SK-N-SH treated with all-trans-retinoic acid at 6 μM for 48 hours (cell line): ENCODE measurements at regions not wholly inside any gene's neighbourhood (a gene's known extent, or its start where the extent isn't known, plus 50 kb on each side); places are given as distances from the start of the nearest gene placed in this dataset.

ENCODE experiments used
- ATAC-seq: fragments of 200-7000 bp; cut with Tn5 transposase; 3 replicates; pipeline ENCODE4 v1.9.1; 2020; ENCODE audit warnings: mild to moderate bottlenecking, moderate library complexity
- BACH2 ChIP-seq: fragments of 250-450 bp; sonication (Bioruptor Pico); IDR thresholded peaks from 2 replicates; pipeline ENCODE4 v1.9.0; 2021; ENCODE audit warnings: mild to moderate bottlenecking, borderline replicate concordance
- CREB5 ChIP-seq: fragments of 250-450 bp; sonication (Bioruptor Pico); IDR thresholded peaks from 2 replicates; pipeline ENCODE4 v1.5.1; 2020; ENCODE audit warnings: low read depth, mild to moderate bottlenecking, moderate library complexity
- CSDC2 ChIP-seq: fragments of 250-450 bp; sonication (Bioruptor Pico); IDR thresholded peaks from 2 replicates; pipeline ENCODE4 v1.5.0; 2020; ENCODE audit warnings: mild to moderate bottlenecking, moderate library complexity
- ESRRG ChIP-seq: fragments of 250-450 bp; sonication (Bioruptor Pico); IDR thresholded peaks from 2 replicates; pipeline ENCODE4 v1.6.1; 2021; ENCODE audit warnings: mild to moderate bottlenecking
- GLIS3 ChIP-seq: fragments of 250-450 bp; sonication (Bioruptor Pico); IDR thresholded peaks from 2 replicates; pipeline ENCODE4 v1.5.0; 2020; ENCODE audit warnings: mild to moderate bottlenecking, moderate library complexity
- ISL1 ChIP-seq: fragments of 250-450 bp; sonication (Bioruptor Pico); IDR thresholded peaks from 2 replicates; pipeline ENCODE4 v2.1.2; 2022; ENCODE audit warnings: mild to moderate bottlenecking, moderate library complexity
- OSR1 ChIP-seq: fragments of 250-450 bp; sonication (Bioruptor Pico); IDR thresholded peaks from 2 replicates; pipeline ENCODE4 v1.8.0; 2022; ENCODE audit warnings: moderate library complexity, mild to moderate bottlenecking, inconsistent platforms
- PPARA ChIP-seq: fragments of 250-450 bp; sonication (Bioruptor Pico); IDR thresholded peaks from 2 replicates; pipeline ENCODE4 v1.5.0; 2020; ENCODE audit warnings: mild to moderate bottlenecking, borderline replicate concordance
- RARB ChIP-seq: fragments of 250-450 bp; sonication (Bioruptor Pico); IDR thresholded peaks from 2 replicates; pipeline ENCODE4 v1.8.0; 2021; ENCODE audit warnings: mild to moderate bottlenecking, moderate library complexity
- SNAI2 ChIP-seq: fragments of 250-450 bp; sonication (Bioruptor Pico); IDR thresholded peaks from 2 replicates; pipeline ENCODE4 v1.5.0; 2020; ENCODE audit warnings: mild to moderate bottlenecking, moderate library complexity
- TCF4 ChIP-seq: fragments of 250-450 bp; sonication (Bioruptor Pico); IDR thresholded peaks from 2 replicates; pipeline ENCODE4 v1.8.0; 2021; ENCODE audit warnings: mild to moderate bottlenecking, moderate library complexity, borderline replicate concordance
- TOX ChIP-seq: fragments of 250-450 bp; sonication (Bioruptor Pico); IDR thresholded peaks from 2 replicates; pipeline ENCODE4 v1.8.0; 2021; ENCODE audit warnings: mild to moderate bottlenecking, moderate library complexity, borderline replicate concordance
- TSHZ2 ChIP-seq: fragments of 250-450 bp; sonication (Bioruptor Pico); IDR thresholded peaks from 2 replicates; pipeline ENCODE4 v1.5.0; 2020; ENCODE audit warnings: mild to moderate bottlenecking, moderate library complexity
- ZC3H10 ChIP-seq: fragments of 250-450 bp; sonication (Bioruptor Pico); IDR thresholded peaks from 2 replicates; pipeline ENCODE4 v1.5.1; 2021; ENCODE audit warnings: mild to moderate bottlenecking, moderate library complexity
- ZFP30 ChIP-seq: fragments of 450-650 bp; formaldehyde crosslinking; IDR thresholded peaks from 2 replicates; pipeline ENCODE4 v1.5.0; 2022; ENCODE audit warnings: mild to moderate bottlenecking, moderate library complexity
- ZNF565 ChIP-seq: fragments of 450-650 bp; formaldehyde crosslinking; conservative IDR thresholded peaks from 2 replicates; pipeline ENCODE4 v1.5.0; 2020; ENCODE audit warnings: low read depth, mild to moderate bottlenecking, moderate library complexity
- ZNF70 ChIP-seq: fragments of 450-650 bp; formaldehyde crosslinking; IDR thresholded peaks from 2 replicates; pipeline ENCODE4 v1.5.0; 2020; ENCODE audit warnings: mild to moderate bottlenecking, moderate library complexity
- ZNF8 ChIP-seq: fragments of 450-650 bp; formaldehyde crosslinking; IDR thresholded peaks from 2 replicates; pipeline ENCODE4 v1.5.0; 2020; ENCODE audit warnings: mild to moderate bottlenecking, moderate library complexity
- TF ChIP-seq, protein P1 (sequence below): fragments of 250-450 bp; sonication (Bioruptor Pico); IDR thresholded peaks from 2 replicates; pipeline ENCODE4 v1.8.0; 2021; ENCODE audit warnings: low read depth, mild to moderate bottlenecking, moderate library complexity, borderline replicate concordance
- TF ChIP-seq, protein P2 (sequence below): fragments of 250-450 bp; sonication (Bioruptor Pico); IDR thresholded peaks from 2 replicates; pipeline ENCODE4 v1.5.1; 2021; ENCODE audit warnings: mild to moderate bottlenecking, moderate library complexity

- no peak for TF ChIP-seq ZFP30 (CRISPR knock-in tag)
- no peak for TF ChIP-seq OSR1 (CRISPR knock-in tag)
- TF ChIP-seq RARB (CRISPR knock-in tag): no peak
- no peak for TF ChIP-seq GLIS3
- TF ChIP-seq ZC3H10 (CRISPR knock-in tag): no peak
Measured at GRCh38 chr13:80137994-80138393, 202.9 kb downstream of the SPRY2 start.

GRCh38 chr13:80134346-80134745, 206.6 kb downstream of the SPRY2 start:
- no peak for ATAC-seq

More at GRCh38 chr13:80137994-80138393, 202.9 kb downstream of the SPRY2 start:
- ATAC-seq: no peak

GRCh38 chr13:80133631-80134261, 207.2 kb downstream of the SPRY2 start:
- 0 out of 3 replicates have a peak, but pooled peaks have one; percentile 17 for ATAC-seq
- TF ChIP-seq TSHZ2 (CRISPR knock-in tag) (no peak), TCF4 (CRISPR knock-in tag) (no peak), ZNF70 (CRISPR knock-in tag) (no peak), PPARA (CRISPR knock-in tag) (no peak), CSDC2 (CRISPR knock-in tag) (no peak), ESRRG (no peak), BACH2 (CRISPR knock-in tag) (no peak), CREB5 (CRISPR knock-in tag) (no peak), ZC3H10 (CRISPR knock-in tag) (no peak), RARB (CRISPR knock-in tag) (no peak), TOX (CRISPR knock-in tag) (no peak), SNAI2 (CRISPR knock-in tag) (no peak), ZNF565 (no peak), ZFP30 (CRISPR knock-in tag) (no peak), ISL1 (CRISPR knock-in tag) (no peak), ZNF8 (no peak)
- TF ChIP-seq, protein P1, sequence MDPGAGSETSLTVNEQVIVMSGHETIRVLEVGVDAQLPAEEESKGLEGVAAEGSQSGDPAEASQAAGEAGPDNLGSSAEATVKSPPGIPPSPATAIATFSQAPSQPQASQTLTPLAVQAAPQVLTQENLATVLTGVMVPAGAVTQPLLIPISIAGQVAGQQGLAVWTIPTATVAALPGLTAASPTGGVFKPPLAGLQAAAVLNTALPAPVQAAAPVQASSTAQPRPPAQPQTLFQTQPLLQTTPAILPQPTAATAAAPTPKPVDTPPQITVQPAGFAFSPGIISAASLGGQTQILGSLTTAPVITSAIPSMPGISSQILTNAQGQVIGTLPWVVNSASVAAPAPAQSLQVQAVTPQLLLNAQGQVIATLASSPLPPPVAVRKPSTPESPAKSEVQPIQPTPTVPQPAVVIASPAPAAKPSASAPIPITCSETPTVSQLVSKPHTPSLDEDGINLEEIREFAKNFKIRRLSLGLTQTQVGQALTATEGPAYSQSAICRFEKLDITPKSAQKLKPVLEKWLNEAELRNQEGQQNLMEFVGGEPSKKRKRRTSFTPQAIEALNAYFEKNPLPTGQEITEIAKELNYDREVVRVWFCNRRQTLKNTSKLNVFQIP (CRISPR knock-in tag): no peak
- TF ChIP-seq, protein P2, sequence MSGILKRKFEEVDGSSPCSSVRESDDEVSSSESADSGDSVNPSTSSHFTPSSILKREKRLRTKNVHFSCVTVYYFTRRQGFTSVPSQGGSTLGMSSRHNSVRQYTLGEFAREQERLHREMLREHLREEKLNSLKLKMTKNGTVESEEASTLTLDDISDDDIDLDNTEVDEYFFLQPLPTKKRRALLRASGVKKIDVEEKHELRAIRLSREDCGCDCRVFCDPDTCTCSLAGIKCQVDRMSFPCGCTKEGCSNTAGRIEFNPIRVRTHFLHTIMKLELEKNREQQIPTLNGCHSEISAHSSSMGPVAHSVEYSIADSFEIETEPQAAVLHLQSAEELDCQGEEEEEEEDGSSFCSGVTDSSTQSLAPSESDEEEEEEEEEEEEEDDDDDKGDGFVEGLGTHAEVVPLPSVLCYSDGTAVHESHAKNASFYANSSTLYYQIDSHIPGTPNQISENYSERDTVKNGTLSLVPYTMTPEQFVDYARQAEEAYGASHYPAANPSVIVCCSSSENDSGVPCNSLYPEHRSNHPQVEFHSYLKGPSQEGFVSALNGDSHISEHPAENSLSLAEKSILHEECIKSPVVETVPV (CRISPR knock-in tag): no peak
- TF ChIP-seq, all 23 proteins: peak for 0

More at GRCh38 chr13:80134346-80134745, 206.6 kb downstream of the SPRY2 start:
- TF ChIP-seq, protein P1 (CRISPR knock-in tag): no peak
- no peak for TF ChIP-seq CSDC2 (CRISPR knock-in tag)
- TF ChIP-seq, protein P2 (CRISPR knock-in tag): no peak
- TF ChIP-seq TCF4 (CRISPR knock-in tag): no peak
- no peak for TF ChIP-seq RARB (CRISPR knock-in tag)
- TF ChIP-seq ISL1 (CRISPR knock-in tag): no peak
- no peak for TF ChIP-seq BACH2 (CRISPR knock-in tag)
